SKM-1 (cell line): ENCODE measurements at regions not wholly inside any gene's neighbourhood (a gene's known extent, or its start where the extent isn't known, plus 50 kb on each side); places are given as distances from the start of the nearest gene placed in this dataset.
"Not testable (repeated sequence)": the region's sequence is repeated elsewhere in the genome, so short reads cannot be mapped to it uniquely, and the experiment has no call there.

Source experiments
- DNase-seq: peaks from one replicate; lab custom pipeline; 2025; ENCODE audit not compliant: unreplicated experiment; lab: John Stamatoyannopoulos, UW

DNA sequence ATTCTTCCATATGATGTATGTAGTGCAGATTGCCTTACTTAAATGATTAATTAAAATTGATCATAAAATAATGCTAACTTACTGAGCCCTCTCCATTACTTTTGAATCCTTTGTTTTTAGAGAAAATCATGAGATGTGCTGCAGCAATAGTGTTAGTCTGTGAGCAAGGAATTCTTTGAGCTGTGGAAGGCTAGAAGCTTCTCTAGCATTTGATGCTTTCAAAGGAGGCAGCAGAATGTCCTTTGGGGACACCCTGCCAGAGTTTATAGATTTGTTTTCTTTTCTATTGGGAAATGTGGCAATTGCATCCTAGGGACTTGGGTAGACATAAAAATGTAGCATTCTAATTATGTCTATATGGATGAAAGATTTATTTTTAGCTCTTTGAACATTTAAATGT, 284.1 kb upstream of the SMIM30 start:
- DNase-seq: no peak

DNA sequence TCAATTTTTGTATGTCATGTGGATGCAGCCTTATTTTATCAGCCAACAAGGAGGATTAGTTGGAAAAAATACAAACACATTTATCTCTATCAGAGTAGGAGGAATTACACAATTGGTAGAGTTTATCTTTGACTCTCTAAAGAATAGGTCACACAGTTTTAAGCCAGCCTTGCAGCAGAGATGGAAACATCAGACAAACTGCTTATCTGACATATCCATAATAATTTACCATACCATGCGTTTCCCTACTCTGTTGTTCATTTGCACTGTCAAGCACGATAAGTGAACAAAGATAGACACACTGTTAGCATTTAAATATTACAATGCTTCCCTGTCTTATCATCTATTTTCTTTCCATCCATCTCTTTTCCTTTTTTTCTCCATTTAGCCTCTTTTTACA, 283.7 kb upstream of the SMIM30 start:
- no peak for DNase-seq

DNA sequence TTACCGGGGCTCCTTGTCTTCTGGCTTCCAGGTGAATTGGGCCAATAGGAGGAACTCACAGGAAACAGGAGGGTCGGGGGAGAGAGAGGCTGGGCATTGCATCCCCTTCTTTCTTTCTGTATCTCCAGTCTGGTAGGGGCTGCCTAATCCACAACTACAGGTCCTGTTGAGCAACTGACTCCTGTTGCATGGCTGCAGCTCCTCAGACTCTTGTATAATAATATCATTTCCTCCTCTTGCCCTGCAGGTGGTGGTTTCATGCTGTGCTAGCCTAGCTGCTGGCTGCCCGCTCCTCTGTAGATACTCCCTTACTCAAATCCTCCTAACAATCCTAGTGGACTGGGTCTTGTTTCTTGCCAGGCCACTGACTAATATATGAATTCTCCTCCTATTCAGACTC, 276.5 kb upstream of the SMIM30 start:
- no peak for DNase-seq

GRCh38 chr7:113392841-113393540, 274.6 kb upstream of the SMIM30 start:
- no peak for DNase-seq

DNA sequence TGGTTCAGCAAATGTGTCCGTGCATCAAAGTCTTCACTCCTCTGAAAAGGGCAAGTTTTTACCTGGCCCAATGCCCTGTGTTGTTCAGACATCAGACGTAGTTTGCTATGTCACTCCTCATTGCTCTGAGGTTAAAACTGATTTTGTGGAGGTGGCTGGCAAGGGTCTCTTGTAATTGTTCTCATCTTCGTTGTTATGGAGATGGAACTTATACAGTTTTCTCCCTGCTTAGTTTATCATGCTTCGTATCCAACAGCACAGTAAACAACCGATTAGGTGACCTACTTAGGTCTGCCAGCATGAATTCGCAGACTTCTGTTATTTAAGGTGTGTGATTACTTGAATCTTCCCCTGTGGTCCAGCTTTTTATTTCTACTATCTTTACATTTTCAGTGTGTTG, 274.1 kb upstream of the SMIM30 start:
- no peak for DNase-seq

DNA sequence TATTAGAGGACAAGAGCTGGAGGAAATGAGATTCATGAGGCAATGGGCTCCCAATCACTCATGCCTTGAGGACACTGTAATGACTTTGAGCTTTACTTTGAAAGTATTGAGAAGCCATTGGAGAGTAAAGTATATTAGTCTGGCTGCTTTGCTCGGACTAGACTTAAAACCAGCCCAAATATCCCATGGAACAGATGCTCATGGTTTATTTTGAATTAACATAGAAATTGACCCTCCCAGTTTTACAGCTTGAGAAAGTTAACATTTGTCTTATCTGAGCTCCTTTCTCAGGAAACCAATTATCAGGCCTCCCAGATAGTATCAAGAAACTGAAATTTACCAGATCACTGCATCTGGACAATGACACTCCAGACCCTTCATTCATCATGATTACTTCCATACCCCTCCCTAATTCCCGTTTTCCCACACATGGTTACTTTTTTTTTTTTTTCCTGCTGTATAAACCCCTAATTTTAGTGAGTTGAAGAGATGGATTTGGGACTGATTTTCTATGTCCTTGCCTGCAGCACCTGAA, 270.8 kb upstream of the SMIM30 start:
- no peak for DNase-seq

- no peak for DNase-seq
These were observed 265.3 kb upstream of the SMIM30 start for GRCh38 chr7:113383638-113384037.

GRCh38 chr7:113379746-113380145, 261.4 kb upstream of the SMIM30 start:
- DNase-seq: no peak

DNA sequence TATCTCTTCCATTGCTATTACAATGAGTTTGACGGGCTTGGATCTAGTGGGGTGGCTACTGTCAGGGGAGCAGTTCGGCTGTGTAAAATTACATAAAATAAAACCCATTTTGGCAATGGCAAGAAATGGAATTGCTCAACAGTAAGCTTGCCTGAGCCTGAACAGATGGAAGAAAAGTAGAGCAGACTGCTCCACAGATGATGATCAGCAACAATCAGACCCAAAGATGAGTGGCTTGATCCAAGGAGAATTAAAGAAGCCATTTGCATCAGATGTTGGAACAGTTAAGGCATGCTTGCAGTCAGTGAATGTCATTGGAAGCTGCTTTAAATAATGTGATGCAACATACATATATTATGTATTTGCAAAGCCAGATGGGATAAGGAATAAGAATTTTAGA, 256.6 kb upstream of the SMIM30 start:
- no peak for DNase-seq

GRCh38 chr7:113373863-113374262, 255.5 kb upstream of the SMIM30 start:
- DNase-seq: no peak

- no peak for DNase-seq
These were observed 253.2 kb upstream of the SMIM30 start for GRCh38 chr7:113371416-113372043.

DNA sequence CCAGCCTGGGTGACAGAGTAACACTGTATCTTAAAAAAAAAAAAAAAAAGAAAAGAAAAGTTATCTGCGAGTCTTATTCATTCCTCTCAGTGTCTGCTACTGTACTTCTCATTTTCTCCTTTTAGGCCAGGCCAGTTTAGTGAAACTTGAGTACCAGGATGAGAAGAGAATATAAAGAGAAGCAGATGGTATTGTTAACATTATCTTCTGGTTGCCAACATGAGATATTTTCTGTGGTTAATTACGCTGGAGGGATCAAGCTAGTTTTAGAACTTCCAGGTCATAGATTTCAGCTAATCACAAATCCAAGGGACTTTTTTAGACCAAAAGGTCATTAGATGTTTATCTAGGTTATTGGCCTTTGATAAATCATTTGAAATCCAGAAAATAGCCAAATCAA, 252.6 kb upstream of the SMIM30 start:
- no peak for DNase-seq

GRCh38 chr7:113368256-113368655, 249.9 kb upstream of the SMIM30 start:
- no peak for DNase-seq

DNA sequence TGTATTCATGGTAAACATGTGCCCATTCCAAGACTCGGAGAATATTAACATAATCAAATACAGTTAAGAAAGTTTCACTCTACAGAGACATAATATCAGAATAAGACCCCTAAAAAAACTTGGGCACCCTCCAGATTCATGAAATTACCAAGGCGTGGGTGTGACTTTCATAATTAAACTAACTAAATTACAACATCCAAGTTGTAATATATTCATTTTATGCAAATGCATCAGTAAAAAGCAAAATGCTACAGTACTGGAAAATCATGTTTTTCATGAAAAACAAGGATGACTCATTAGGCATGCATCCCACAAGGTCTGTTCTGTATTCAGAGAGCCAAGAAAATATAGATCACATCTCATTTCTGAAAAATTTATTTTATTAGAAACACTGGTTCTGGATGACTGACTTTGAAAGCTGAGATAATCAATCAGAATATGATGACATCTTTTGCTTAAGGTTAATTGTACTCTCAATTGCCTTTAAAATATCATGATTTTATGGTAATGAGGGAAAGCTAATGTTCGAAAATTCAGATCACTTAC, 248.8 kb upstream of the SMIM30 start:
- DNase-seq: no peak

- no peak for DNase-seq
These were observed 247.8 kb upstream of the SMIM30 start for GRCh38 chr7:113366122-113366521.

DNA sequence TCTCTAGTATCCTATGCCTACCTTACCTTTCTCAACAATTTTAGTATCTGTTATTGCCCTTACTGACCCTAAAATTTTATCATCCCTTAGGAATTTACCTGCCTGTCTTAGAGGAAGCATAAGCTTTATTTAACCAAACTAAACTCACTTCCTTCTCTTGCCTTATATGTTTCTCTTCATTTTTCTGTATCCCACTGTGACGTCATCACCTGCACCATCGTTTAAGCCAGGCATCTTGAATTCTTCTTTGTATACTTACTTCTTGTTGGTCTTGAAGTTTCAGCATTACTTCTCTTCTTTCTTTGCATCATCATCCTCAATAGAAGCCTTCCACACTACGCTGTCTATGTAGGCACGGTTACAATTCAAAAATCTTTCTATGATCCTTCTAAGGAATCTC, 231.0 kb upstream of the SMIM30 start:
- no peak for DNase-seq

- no peak for DNase-seq
These were observed 221.3 kb upstream of the SMIM30 start for GRCh38 chr7:113339661-113340060.

DNA sequence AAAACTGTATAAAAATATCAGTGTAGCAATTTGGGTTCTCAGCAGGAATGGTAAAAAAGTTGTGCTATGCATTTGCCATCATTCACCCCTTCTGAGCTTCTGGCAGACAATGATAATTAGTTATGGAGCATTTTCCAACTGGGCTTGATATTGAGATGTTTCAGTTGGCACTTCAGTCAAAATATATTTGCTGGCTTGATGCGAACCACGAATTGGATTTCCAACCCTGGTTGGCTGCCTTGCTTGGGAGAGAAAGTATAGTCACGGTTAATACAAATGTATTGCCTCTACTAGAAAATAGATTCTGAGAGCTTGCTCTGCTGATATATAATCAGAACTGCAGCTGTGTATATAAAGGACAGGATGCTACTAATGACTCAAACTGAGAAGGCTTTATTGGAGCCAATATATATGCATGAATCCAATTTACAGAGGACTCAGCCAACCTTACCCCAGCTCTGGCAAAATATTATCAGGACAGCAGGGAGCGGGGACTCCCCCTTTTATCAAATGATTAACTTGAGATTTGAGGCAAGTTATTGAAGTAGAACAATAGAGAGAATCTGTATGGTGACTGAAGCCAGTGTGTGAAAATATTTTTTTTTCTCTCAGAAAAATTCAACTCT, 219.8 kb upstream of the SMIM30 start:
- DNase-seq: no peak

DNA sequence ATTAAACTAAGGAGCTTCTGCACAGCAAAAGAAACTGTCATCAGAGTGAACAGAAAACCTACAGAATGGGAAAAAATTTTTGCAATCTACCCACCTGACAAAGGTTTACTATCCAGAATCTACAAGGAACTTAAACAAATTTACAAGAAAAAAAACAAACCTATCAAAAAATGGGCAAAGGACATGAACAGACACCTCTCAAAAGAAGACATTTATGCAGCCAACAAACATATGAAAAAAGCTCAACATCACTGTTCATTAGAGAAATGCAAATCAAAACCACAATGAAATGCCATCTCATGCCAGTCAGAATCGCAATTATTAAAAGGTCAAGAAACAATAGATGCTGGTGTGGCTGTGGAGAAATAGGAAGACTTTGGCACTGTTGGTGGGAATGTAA, 218.5 kb upstream of the SMIM30 start:
- not testable (repeated sequence) for DNase-seq

DNA sequence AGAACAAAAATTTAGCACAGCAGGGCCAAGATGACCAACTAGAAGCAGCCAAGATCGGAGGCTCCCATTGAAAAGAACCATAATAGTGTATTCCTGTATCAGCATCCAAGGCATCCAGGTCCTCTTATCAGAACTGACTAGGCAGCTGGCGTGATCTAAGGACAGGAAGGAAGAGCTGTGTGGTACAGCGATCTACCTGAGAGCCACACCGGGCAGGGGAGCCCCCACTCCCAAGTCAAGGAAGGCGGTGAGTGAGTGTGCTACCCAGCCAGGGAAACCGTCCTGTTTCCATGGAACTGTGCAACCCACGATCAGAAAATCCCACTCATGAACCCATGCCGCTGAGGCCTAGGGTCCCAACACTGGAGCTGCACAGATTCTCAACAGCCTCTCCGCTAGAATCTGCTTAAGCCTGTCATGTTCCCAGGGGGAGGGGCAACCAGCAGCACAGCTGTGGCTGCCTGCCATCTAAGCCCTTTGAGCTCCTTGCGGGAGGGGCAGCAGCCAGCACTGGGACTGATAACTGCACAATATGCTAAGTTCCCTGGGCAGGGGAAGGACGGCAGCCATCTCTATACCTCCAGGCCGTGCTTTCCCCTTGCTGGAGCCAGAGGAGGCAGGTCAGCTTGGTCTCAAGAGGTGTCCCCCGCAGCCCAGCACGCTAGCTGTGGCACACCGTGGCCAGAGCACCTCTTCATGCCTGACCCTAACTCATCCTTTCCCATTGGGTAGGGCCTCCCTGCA, 213.0 kb upstream of the SMIM30 start:
- no peak for DNase-seq

DNA sequence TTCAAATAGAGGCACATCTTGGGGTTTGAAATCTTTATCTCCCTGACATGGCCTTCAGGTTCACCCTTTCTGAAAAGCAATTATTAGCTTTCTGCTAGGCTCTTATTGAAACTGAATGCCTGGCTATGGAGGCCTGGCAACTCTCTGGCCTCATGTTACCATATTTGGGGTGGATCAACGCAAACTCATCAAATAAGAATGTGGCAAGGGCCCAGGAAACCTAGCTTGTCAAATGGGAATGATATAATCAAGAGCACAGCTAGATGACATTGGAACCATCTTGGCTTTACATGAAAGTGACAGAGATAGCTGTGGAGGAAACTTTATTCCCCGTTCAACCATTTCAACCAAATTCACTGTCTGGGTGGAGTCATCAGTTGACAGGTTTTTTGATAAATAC, 202.8 kb upstream of the SMIM30 start:
- no peak for DNase-seq
